Astrocyte (in vitro differentiated cells and primary cell): ENCODE measurements at regions not wholly inside any gene's neighbourhood (a gene's known extent, or its start where the extent isn't known, plus 50 kb on each side); places are given as distances from the start of the nearest gene placed in this dataset.

ENCODE experiments used
- CTCF ChIP-seq: IDR thresholded peaks from 2 replicates; pipeline ENCODE4 v1.5.1; 2011; ENCODE audit warnings: low read depth, mild to moderate bottlenecking, inconsistent platforms, low read length, moderate library complexity; ENCODE audit not compliant: insufficient read depth
- EZH2 ChIP-seq: IDR thresholded peaks from 2 replicates; pipeline ENCODE4 v1.6.1; 2012; ENCODE audit warnings: mild to moderate bottlenecking, low read length, inconsistent platforms; ENCODE audit not compliant: insufficient read depth

GRCh38 chr3:75126556-75126955, 512.1 kb upstream of the CNTN3 start:
- TF ChIP-seq EZH2, result no peak
- no peak for TF ChIP-seq CTCF
